ENCODE measurements at regions not wholly inside any gene's neighbourhood (a gene's known extent, or its start where the extent isn't known, plus 50 kb on each side); places are given as distances from the start of the nearest gene placed in this dataset.

DNA sequence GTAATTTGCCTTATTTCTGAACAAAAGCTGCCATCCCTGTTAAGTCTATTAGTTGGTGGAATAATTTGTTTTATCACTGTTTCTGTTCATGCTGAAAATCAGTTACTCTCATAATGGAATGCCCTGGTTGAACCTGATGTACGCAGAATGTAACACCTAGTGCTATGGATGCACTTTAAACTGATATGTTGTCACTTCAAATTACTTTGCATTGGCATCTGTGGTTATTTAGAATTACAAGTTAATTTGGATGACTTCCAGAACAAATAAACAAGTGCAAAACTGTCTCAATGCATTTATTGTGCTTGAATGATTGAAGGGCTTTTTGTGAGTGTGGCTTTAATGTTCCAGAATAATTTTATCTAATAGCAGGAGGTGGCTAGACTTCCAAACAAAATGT lies 368.2 kb upstream of the SLITRK5 start:
- Histone ChIP-seq H3K27me3 (no peaks in the 10 kb centered on the region), H3K4me3 (no peak overlapping the region), H3K27ac (no peak overlapping the region), H3K36me3 (no peaks in the 10 kb centered on the region), H3K9me3 (no peaks in the 10 kb centered on the region), H3K4me1 (no peaks in the 10 kb centered on the region)
- 81 to 87% methylated on average over 1 of the region's 1 CpG for WGBS, 2 donors
- DNase-seq (ENCODE audit: low spot score in 2 of 2), result no peak
- no peak for TF ChIP-seq POLR2A (IDR thresholded peaks at IDR 0.05)
- no peak for TF ChIP-seq EP300 (IDR thresholded peaks at IDR 0.05)
- TF ChIP-seq, protein P1, sequence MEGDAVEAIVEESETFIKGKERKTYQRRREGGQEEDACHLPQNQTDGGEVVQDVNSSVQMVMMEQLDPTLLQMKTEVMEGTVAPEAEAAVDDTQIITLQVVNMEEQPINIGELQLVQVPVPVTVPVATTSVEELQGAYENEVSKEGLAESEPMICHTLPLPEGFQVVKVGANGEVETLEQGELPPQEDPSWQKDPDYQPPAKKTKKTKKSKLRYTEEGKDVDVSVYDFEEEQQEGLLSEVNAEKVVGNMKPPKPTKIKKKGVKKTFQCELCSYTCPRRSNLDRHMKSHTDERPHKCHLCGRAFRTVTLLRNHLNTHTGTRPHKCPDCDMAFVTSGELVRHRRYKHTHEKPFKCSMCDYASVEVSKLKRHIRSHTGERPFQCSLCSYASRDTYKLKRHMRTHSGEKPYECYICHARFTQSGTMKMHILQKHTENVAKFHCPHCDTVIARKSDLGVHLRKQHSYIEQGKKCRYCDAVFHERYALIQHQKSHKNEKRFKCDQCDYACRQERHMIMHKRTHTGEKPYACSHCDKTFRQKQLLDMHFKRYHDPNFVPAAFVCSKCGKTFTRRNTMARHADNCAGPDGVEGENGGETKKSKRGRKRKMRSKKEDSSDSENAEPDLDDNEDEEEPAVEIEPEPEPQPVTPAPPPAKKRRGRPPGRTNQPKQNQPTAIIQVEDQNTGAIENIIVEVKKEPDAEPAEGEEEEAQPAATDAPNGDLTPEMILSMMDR (IDR thresholded peaks at IDR 0.05), result no peak

DNA sequence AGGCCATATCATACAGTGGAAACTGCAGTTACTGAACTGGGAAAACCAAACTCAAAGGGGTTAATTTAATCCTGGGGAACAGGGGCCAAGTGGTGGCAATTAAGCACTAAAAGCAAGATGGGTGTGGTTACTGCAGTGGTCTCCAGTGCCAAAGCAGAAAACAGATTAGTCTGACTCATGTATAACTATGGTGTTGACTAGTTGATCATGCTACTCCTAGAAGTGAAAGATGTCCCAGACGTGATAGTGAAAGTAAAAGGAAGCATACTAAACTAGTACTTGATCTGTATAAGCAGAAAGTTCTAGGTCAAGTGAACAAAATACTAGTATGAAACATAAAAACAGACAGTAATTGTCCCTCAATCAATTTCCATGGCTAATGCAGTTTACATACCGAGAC lies 360.0 kb upstream of the SLITRK5 start:
- no peak for DNase-seq (ENCODE audit: low spot score in 2 of 2)
- no peak overlapping the region for H3K27ac ChIP-seq
- WGBS, 2 donors, result 67 to 82% methylated on average over 2 of the region's 2 CpGs

DNA sequence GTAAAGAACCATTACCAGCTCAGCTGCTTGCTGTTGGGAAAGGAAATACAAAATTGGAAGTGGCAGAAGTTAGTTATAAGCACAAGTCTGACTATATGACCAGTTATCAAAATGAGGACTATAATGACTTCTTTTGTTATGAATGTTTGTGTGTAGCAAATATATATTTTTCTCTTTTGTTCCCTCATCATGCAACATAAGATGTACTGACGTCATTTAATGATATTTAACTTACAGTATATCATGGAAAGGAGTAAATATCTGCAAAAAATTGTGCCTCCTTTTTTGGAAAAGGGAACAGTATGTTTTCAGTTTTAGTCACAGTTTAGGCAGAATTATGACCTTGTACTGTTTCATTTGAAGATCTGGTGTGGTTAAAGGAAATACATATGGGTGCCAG lies 356.3 kb upstream of the SLITRK5 start:
- DNase-seq (ENCODE audit: low spot score in 2 of 2), result no peak
- TF ChIP-seq POLR2A (IDR thresholded peaks at IDR 0.05), result no peak
- TF ChIP-seq EP300 (IDR thresholded peaks at IDR 0.05), result no peak
- TF ChIP-seq, protein P1 (IDR thresholded peaks at IDR 0.05), result no peak
- no peaks in the 10 kb centered on the region for H3K4me1 ChIP-seq

More for the DNA sequence above, 360.0 kb upstream of the SLITRK5 start:
- TF ChIP-seq POLR2A (IDR thresholded peaks at IDR 0.05), result no peak
- Histone ChIP-seq H3K27me3 (no peaks in the 10 kb centered on the region), H3K4me1 (no peaks in the 10 kb centered on the region), H3K9me3 (no peaks in the 10 kb centered on the region), H3K4me3 (no peak overlapping the region), H3K36me3 (no peaks in the 10 kb centered on the region)

DNA sequence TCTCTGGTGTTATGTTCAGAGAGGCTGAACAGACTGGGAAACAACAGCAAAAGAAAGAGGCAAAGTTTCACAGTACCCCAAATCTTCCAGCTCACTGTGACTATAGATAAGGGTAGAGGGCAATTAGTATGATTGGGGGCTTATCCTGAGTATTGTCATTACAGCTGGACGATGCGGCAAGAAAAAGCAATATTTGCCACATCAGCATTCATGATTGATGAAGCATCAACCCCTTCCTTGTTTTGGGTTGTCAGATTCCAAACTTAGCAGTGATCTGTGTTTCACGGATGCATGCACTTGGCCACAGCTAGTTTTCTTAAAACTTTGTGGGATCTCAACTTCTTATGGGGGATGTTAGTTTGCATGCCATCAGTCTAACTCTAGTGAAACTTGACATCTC lies 348.8 kb upstream of the SLITRK5 start:
- DNase-seq (ENCODE audit: low spot score in 2 of 2), result no peak
- H3K27ac ChIP-seq, result no peak overlapping the region
- no peaks in the 10 kb centered on the region for H3K9me3 ChIP-seq
- H3K36me3 ChIP-seq, result no peaks in the 10 kb centered on the region
- no peak overlapping the region for H3K4me3 ChIP-seq
- no peaks in the 10 kb centered on the region for H3K4me1 ChIP-seq
- TF ChIP-seq POLR2A (IDR thresholded peaks at IDR 0.05), result no peak
- no peak for TF ChIP-seq EP300 (IDR thresholded peaks at IDR 0.05)
- TF ChIP-seq, protein P1 (IDR thresholded peaks at IDR 0.05), result no peak
- H3K27me3 ChIP-seq, result no peaks in the 10 kb centered on the region
- WGBS, 2 donors, result 88 to 91% methylated on average over 3 of the region's 3 CpGs

More for the DNA sequence above, 356.3 kb upstream of the SLITRK5 start:
- Histone ChIP-seq H3K9me3 (no peaks in the 10 kb centered on the region), H3K27ac (no peak overlapping the region), H3K4me3 (no peak overlapping the region), H3K27me3 (no peaks in the 10 kb centered on the region), H3K36me3 (no peaks in the 10 kb centered on the region)
- 63 to 80% methylated on average over 1 of the region's 1 CpG for WGBS, 2 donors

DNA sequence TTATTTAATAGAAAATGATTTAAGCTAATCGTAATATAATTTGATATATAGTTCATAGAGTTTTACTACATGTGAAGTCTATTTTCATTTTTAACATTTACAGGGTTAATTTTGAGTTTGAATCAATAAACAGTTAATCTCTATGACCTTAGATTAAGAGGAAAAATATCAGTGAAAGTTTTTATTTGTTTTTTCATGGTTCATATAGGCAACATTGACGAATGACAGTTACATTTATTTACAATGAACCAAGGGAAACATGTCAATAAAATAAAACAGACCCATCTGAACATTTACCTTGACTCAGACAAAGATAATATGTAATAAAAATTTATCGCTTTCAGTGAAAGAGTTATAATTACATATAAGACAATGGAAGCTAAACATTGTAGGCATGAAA lies 346.6 kb upstream of the SLITRK5 start:
- DNase-seq (ENCODE audit: low spot score in 2 of 2), result no peak
- H3K27me3 ChIP-seq, result no peaks in the 10 kb centered on the region
- TF ChIP-seq POLR2A (IDR thresholded peaks at IDR 0.05) (no peak), EP300 (IDR thresholded peaks at IDR 0.05) (no peak)
- TF ChIP-seq, protein P1 (IDR thresholded peaks at IDR 0.05), result no peak
- H3K36me3 ChIP-seq, result no peaks in the 10 kb centered on the region
- no peaks in the 10 kb centered on the region for H3K9me3 ChIP-seq
- 80 to 89% methylated on average over 3 of the region's 3 CpGs for WGBS, 2 donors
- H3K27ac ChIP-seq, result no peak overlapping the region
- H3K4me1 ChIP-seq, result no peaks in the 10 kb centered on the region
- no peak overlapping the region for H3K4me3 ChIP-seq

DNA sequence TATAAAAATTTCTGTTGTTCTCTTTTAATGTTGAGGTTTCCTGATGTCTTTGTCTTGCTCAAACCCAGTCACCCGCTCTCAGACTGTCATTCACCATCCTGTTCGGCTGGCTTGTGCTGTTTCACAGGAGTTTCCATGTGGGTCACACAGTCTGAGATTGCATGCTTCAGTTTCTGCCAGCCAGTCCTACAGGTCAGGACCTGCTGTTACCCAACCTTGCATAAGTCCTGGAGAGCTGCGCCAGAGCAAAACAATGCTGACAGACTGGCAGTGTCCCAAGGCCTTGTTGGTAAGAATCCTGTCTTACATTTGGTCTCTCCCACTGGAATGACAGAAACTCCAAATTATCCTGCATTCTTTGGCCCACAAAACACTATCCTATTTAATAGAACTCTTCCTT lies 340.0 kb upstream of the SLITRK5 start:
- Histone ChIP-seq H3K9me3 (no peaks in the 10 kb centered on the region), H3K27ac (no peak overlapping the region), H3K4me3 (no peak overlapping the region), H3K27me3 (no peaks in the 10 kb centered on the region), H3K36me3 (no peaks in the 10 kb centered on the region), H3K4me1 (peaks cover 0 to 6% (median 0%) of the 10 kb centered on the region in 4 donors)
- WGBS, 2 donors, result 41 to 47% methylated on average over 3 of the region's 3 CpGs
- TF ChIP-seq, protein P1 (IDR thresholded peaks at IDR 0.05), result no peak
- TF ChIP-seq POLR2A (IDR thresholded peaks at IDR 0.05) (no peak), EP300 (IDR thresholded peaks at IDR 0.05) (no peak)
- no peak for DNase-seq (ENCODE audit: low spot score in 2 of 2)
